22Rv1 (cell line): ENCODE measurements at regions not wholly inside any gene's neighbourhood (a gene's known extent, or its start where the extent isn't known, plus 50 kb on each side); places are given as distances from the start of the nearest gene placed in this dataset.

Source experiments
- ZFX ChIP-seq: fragments of 450-650 bp; IDR thresholded peaks from 2 replicates; pipeline ENCODE4 v1.6.1; 2017; ENCODE audit warnings: antibody characterized with exemption, borderline replicate concordance
- TF ChIP-seq, protein P1 (sequence below): fragments of 450-650 bp; IDR thresholded peaks from 2 replicates; pipeline ENCODE4 v1.5.1; 2017; ENCODE audit warnings: mild to moderate bottlenecking

DNA sequence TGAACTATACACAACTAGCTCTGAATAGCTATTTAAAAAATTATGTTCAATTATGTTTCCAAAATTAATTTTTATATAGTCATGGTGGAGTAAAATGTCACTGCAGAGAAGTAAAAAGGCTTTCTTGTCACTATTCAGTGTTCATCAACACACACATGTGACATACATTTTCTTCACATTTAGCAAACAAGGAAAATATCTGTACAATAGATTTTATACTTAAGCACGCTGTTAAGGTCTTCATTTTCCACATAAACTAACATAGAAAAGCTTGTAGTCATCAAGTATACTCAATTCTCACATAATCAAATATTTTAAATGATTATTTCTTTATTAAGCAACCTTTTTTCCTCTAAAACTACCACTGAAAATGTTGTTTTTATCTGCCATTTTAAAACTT lies 141.2 kb upstream of the DIO2 start:
- no peak for TF ChIP-seq ZFX
- TF ChIP-seq, protein P1, sequence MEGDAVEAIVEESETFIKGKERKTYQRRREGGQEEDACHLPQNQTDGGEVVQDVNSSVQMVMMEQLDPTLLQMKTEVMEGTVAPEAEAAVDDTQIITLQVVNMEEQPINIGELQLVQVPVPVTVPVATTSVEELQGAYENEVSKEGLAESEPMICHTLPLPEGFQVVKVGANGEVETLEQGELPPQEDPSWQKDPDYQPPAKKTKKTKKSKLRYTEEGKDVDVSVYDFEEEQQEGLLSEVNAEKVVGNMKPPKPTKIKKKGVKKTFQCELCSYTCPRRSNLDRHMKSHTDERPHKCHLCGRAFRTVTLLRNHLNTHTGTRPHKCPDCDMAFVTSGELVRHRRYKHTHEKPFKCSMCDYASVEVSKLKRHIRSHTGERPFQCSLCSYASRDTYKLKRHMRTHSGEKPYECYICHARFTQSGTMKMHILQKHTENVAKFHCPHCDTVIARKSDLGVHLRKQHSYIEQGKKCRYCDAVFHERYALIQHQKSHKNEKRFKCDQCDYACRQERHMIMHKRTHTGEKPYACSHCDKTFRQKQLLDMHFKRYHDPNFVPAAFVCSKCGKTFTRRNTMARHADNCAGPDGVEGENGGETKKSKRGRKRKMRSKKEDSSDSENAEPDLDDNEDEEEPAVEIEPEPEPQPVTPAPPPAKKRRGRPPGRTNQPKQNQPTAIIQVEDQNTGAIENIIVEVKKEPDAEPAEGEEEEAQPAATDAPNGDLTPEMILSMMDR: no peak
